ENCODE measurements at regions not wholly inside any gene's neighbourhood (a gene's known extent, or its start where the extent isn't known, plus 50 kb on each side); places are given as distances from the start of the nearest gene placed in this dataset.
A peak's percentile ranks its signal among the peaks of the same experiment; 100 is the strongest.

- Histone ChIP-seq H3K27me3 (ENCODE audit: control insufficient read depth, insufficient read depth, low read length) (no peaks in the 10 kb centered on the region), H3K9ac (ENCODE audit: low read length in 3 of 3) (no peak overlapping the region), H3K27ac (ENCODE audit: low read depth in 2 of 2, low read length in 2 of 2) (no peak overlapping the region), H3K4me1 (ENCODE audit: control insufficient read depth in 2 of 3, insufficient read depth in 2 of 3, low read depth in 1 of 3, low read length in 3 of 3) (peaks cover 0 to 8% (median 4%) of the 10 kb centered on the region in 3 donors), H3K4me3 (ENCODE audit: low read length in 3 of 3) (no peak overlapping the region), H3K36me3 (ENCODE audit: control insufficient read depth in 2 of 3, insufficient read depth in 3 of 3, low read length in 3 of 3) (no peaks in the 10 kb centered on the region), H3K9me3 (ENCODE audit: control insufficient read depth in 2 of 3, insufficient read depth in 1 of 3, low read length in 3 of 3) (no peaks in the 10 kb centered on the region)
- FAIRE-seq (no peak), DNase-seq (peak in 1 of 5 donors; percentile 43)
- intact Hi-C loops (cut with DNase I) = no loop called here
- no peak for TF ChIP-seq CTCF (IDR thresholded peaks at IDR 0.05; ENCODE audit: borderline replicate concordance, extremely low read depth, insufficient read depth)
Measured at GRCh38 chr14:61607570-61608244, 87.6 kb upstream of the HIF1A start.

- no peak overlapping the region for H3K9ac ChIP-seq (ENCODE audit: low read length in 3 of 3)
- H3K9me3 ChIP-seq (ENCODE audit: control insufficient read depth in 2 of 3, insufficient read depth in 1 of 3, low read length in 3 of 3) = no peaks in the 10 kb centered on the region
- no peak for TF ChIP-seq CTCF (IDR thresholded peaks at IDR 0.05; ENCODE audit: borderline replicate concordance, extremely low read depth, insufficient read depth)
- H3K27me3 ChIP-seq (ENCODE audit: control insufficient read depth, insufficient read depth, low read length) = no peaks in the 10 kb centered on the region
- intact Hi-C loops (cut with DNase I) = no loop called here
- peaks cover 0 to 6% (median 4%) of the 10 kb centered on the region in 3 donors for H3K4me1 ChIP-seq (ENCODE audit: control insufficient read depth in 2 of 3, insufficient read depth in 2 of 3, low read depth in 1 of 3, low read length in 3 of 3)
- FAIRE-seq (no peak), DNase-seq (peak in 2 of 5 donors; percentile 32 to 67)
- H3K36me3 ChIP-seq (ENCODE audit: control insufficient read depth in 2 of 3, insufficient read depth in 3 of 3, low read length in 3 of 3) = no peaks in the 10 kb centered on the region
- no peak overlapping the region for H3K4me3 ChIP-seq (ENCODE audit: low read length in 3 of 3)
- H3K27ac ChIP-seq (ENCODE audit: low read depth in 2 of 2, low read length in 2 of 2) = no peak overlapping the region
Measured at GRCh38 chr14:61608245-61609165, 86.8 kb upstream of the HIF1A start.

- Histone ChIP-seq H3K36me3 (ENCODE audit: control insufficient read depth in 2 of 3, insufficient read depth in 3 of 3, low read length in 3 of 3) (no peaks in the 10 kb centered on the region), H3K4me3 (ENCODE audit: low read length in 3 of 3) (no peak overlapping the region), H3K9me3 (ENCODE audit: control insufficient read depth in 2 of 3, insufficient read depth in 1 of 3, low read length in 3 of 3) (no peaks in the 10 kb centered on the region), H3K27me3 (ENCODE audit: control insufficient read depth, insufficient read depth, low read length) (no peaks in the 10 kb centered on the region), H3K9ac (ENCODE audit: low read length in 3 of 3) (no peak overlapping the region), H3K4me1 (ENCODE audit: control insufficient read depth in 2 of 3, insufficient read depth in 2 of 3, low read depth in 1 of 3, low read length in 3 of 3) (peaks cover 0 to 6% (median 4%) of the 10 kb centered on the region in 3 donors), H3K27ac (ENCODE audit: low read depth in 2 of 2, low read length in 2 of 2) (peak overlapping the region in 1 of 2 donors; percentile 41)
- intact Hi-C loops (cut with DNase I) = no loop called here
- FAIRE-seq (no peak), DNase-seq (peak in 2 of 5 donors; percentile 30 to 34)
- no peak for TF ChIP-seq CTCF (IDR thresholded peaks at IDR 0.05; ENCODE audit: borderline replicate concordance, extremely low read depth, insufficient read depth)
Measured at GRCh38 chr14:61609191-61609843, 86.0 kb upstream of the HIF1A start.

Measured in kidney (tissue), 13 donors.